ENCODE measurements at regions not wholly inside any gene's neighbourhood (a gene's known extent, or its start where the extent isn't known, plus 50 kb on each side); places are given as distances from the start of the nearest gene placed in this dataset.

GRCh38 chr15:62758952-62759349, 283.6 kb upstream of the TPM1 start:
- TF ChIP-seq CTCF (IDR thresholded peaks at IDR 0.05): no peak
- no peak for TF ChIP-seq ZFX (IDR thresholded peaks at IDR 0.05; ENCODE audit: borderline replicate concordance)

Measured in 22Rv1 (cell line).